CD4-positive, alpha-beta memory T cell (primary cell): ENCODE measurements at regions not wholly inside any gene's neighbourhood (a gene's known extent, or its start where the extent isn't known, plus 50 kb on each side); places are given as distances from the start of the nearest gene placed in this dataset.

ENCODE experiments used
- CTCF ChIA-PET: fragments of 350-600 bp; sonication (Branson Sonifier 250); formaldehyde crosslinking; loops from one replicate; lab custom pipeline; 2021; ENCODE audit warnings: inconsistent platforms; ENCODE audit not compliant: partially characterized antibody; lab: Charles Lee
- POLR2A ChIA-PET: fragments of 350-600 bp; sonication (Branson Sonifier 250); formaldehyde crosslinking; loops from one replicate; lab custom pipeline; 2021; ENCODE audit not compliant: partially characterized antibody; lab: Charles Lee
- DNase-seq, 5 donors: peaks; one replicate each; pipeline versions ENCODE4 v3.0.0 to v3.0.0-alpha.2; 2020 to 2022; ENCODE audit warnings: mixed read lengths in 1 of 5
- H3K27ac ChIP-seq: one replicate; pipeline ENCODE4 v1.7.0; 2013; ENCODE audit warnings: low read depth, low read length
- H3K27me3 ChIP-seq: 2 replicates; pipeline ENCODE4 v1.7.0; 2013; ENCODE audit warnings: mild to moderate bottlenecking, low read length, moderate library complexity; ENCODE audit not compliant: insufficient read depth
- H3K36me3 ChIP-seq: 2 replicates; pipeline ENCODE4 v1.7.0; 2013; ENCODE audit warnings: mild to moderate bottlenecking, low read length, moderate library complexity; ENCODE audit not compliant: insufficient read depth
- H3K4me1 ChIP-seq: 2 replicates; pipeline ENCODE4 v1.7.0; 2013; ENCODE audit warnings: mild to moderate bottlenecking, low read length, moderate library complexity; ENCODE audit not compliant: insufficient read depth
- H3K4me3 ChIP-seq, 2 donors: one replicate each; pipeline ENCODE4 v1.7.0; 2013; ENCODE audit warnings: low read length in 2 of 2, mild to moderate bottlenecking in 1 of 2
- H3K9me3 ChIP-seq, 2 donors: one replicate each; pipeline ENCODE4 v1.7.0; 2013; ENCODE audit warnings: low read length in 2 of 2, control low read depth in 1 of 2; ENCODE audit not compliant: control insufficient read depth in 1 of 2
- H3K27ac Mint-ChIP-seq, 7 donors: one replicate each; pipeline ENCODE4 v1.8.0; 2020 to 2021; ENCODE audit warnings: mixed read lengths in 7 of 7, mild to moderate bottlenecking in 6 of 7, inconsistent platforms in 3 of 7, moderate library complexity in 3 of 7
- H3K27me3 Mint-ChIP-seq, 2 donors: one replicate each; pipeline ENCODE4 v1.8.0; 2020 to 2021; ENCODE audit warnings: mixed read lengths in 2 of 2
- H3K36me3 Mint-ChIP-seq, 2 donors: one replicate each; pipeline ENCODE4 v1.8.0; 2020 to 2021; ENCODE audit warnings: mixed read lengths in 2 of 2, inconsistent platforms in 1 of 2, mild to moderate bottlenecking in 1 of 2
- H3K4me1 Mint-ChIP-seq, 4 donors: one replicate each; pipeline ENCODE4 v1.8.0; 2020 to 2021; ENCODE audit warnings: mixed read lengths in 4 of 4, mild to moderate bottlenecking in 1 of 4
- H3K4me3 Mint-ChIP-seq, 8 donors: one replicate each; pipeline ENCODE4 v1.8.0; 2020 to 2021; ENCODE audit warnings: mixed read lengths in 8 of 8, mild to moderate bottlenecking in 7 of 8, moderate library complexity in 6 of 8, inconsistent platforms in 3 of 8
- H3K9me3 Mint-ChIP-seq, 8 donors: one replicate each; pipeline ENCODE4 v1.8.0; 2020 to 2021; ENCODE audit warnings: mixed read lengths in 8 of 8, mild to moderate bottlenecking in 5 of 8, inconsistent platforms in 3 of 8, moderate library complexity in 1 of 8
- intact Hi-C: fragments of 100-400 bp; cut with micrococcal nuclease; formaldehyde crosslinking; loops from one replicate; pipeline ENCODE4 v1.15.1; 2023

DNA sequence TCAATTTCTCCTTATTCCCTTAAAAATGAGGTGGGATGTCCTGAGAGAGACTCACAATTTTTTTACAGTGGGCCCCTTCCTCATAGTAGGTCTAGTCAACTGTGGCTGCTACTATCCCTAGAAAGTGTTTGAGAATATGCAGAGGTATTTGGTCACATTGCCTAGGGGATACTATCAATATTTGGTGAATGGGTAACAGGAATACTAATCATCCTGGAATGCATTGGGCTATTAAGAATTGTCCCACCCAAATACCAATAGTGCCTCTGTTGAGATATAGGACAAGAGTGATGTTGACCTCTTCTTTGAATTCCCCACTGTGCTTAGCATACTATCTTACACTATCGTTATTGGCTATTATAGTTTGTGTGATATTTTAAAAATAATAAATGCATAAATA lies 389.4 kb downstream of the DIPK2A start:
- H3K36me3 Mint-ChIP-seq, result peaks cover 0 to 2% of the 10 kb centered on the region in 2 donors
- H3K27me3 Mint-ChIP-seq, result no peaks in the 10 kb centered on the region
- no peaks in the 10 kb centered on the region for H3K27me3 ChIP-seq
- DNase-seq, result no peak
- H3K27ac Mint-ChIP-seq, result no peak overlapping the region
- no peaks in the 10 kb centered on the region for H3K4me1 Mint-ChIP-seq
- H3K36me3 ChIP-seq, result no peaks in the 10 kb centered on the region
- H3K4me3 ChIP-seq, result no peak overlapping the region
- no peak overlapping the region for H3K4me3 Mint-ChIP-seq
- peaks cover 1 to 10% (median 7%) of the 10 kb centered on the region in 8 donors for H3K9me3 Mint-ChIP-seq
- no peaks in the 10 kb centered on the region for H3K9me3 ChIP-seq
- ChIA-PET CTCF (no interaction called here), POLR2A (no interaction called here)
- intact Hi-C loops, result no loop called here
- H3K27ac ChIP-seq, result no peak overlapping the region
- no peaks in the 10 kb centered on the region for H3K4me1 ChIP-seq

DNA sequence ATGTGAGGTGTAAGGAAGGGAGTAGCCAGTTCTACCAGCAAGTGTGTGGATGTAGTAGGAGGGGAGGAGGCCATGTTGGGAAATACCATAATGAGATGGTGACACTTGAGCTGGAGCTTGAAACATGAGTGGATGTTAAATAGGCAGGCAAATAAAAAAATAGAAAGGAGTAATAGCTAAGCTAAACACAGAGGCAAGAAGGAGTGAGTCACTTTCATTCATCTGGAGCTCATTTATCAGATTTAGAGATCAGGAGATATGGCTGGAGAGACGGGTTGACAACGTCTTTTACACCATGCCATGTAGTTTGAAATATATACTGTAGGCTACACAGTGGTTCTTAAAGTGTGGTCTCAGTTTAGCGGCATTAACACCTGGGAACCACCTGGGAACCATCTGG lies 390.5 kb downstream of the DIPK2A start:
- H3K27ac ChIP-seq, result no peak overlapping the region
- Mint-ChIP-seq H3K36me3 (peaks cover 0 to 2% of the 10 kb centered on the region in 2 donors), H3K4me3 (no peak overlapping the region), H3K9me3 (peaks cover 3 to 18% (median 11%) of the 10 kb centered on the region in 8 donors), H3K27ac (no peak overlapping the region), H3K4me1 (no peaks in the 10 kb centered on the region), H3K27me3 (no peaks in the 10 kb centered on the region)
- intact Hi-C loops, result no loop called here
- no peaks in the 10 kb centered on the region for H3K9me3 ChIP-seq
- no peaks in the 10 kb centered on the region for H3K27me3 ChIP-seq
- CTCF ChIA-PET, result no interaction called here
- DNase-seq, result no peak
- H3K4me3 ChIP-seq, result no peak overlapping the region
- POLR2A ChIA-PET, result no interaction called here
- H3K36me3 ChIP-seq, result no peaks in the 10 kb centered on the region
- no peaks in the 10 kb centered on the region for H3K4me1 ChIP-seq

DNA sequence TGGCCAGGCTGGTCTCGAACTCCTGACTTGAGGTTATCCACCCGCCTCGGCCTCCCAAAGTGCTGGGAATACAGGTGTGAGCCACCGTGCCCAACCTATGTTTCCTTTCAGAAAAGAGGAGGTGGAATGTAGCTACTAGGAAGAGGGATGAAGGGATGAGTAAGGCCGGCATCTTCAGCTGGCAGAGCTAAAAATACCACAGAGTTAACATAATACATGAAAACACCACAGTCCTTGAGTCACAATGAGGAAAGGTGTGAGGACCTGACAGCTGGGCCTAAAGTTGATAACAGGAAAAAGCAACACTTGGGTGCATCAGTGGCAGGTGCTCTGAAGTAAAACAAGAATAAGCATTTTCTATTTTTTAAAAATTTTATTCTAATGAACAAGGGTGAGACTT lies 392.2 kb downstream of the DIPK2A start:
- Histone ChIP-seq H3K27ac (no peak overlapping the region), H3K27me3 (no peaks in the 10 kb centered on the region), H3K9me3 (no peaks in the 10 kb centered on the region), H3K4me1 (no peaks in the 10 kb centered on the region), H3K4me3 (no peak overlapping the region), H3K36me3 (no peaks in the 10 kb centered on the region)
- Mint-ChIP-seq H3K27ac (no peak overlapping the region), H3K4me3 (no peak overlapping the region), H3K9me3 (peaks cover 7 to 25% (median 19%) of the 10 kb centered on the region in 8 donors), H3K36me3 (peaks cover 0 to 4% of the 10 kb centered on the region in 2 donors), H3K4me1 (no peaks in the 10 kb centered on the region), H3K27me3 (no peaks in the 10 kb centered on the region)
- DNase-seq, result no peak
- CTCF ChIA-PET, result no interaction called here
- POLR2A ChIA-PET, result no interaction called here
- intact Hi-C loops, result no loop called here

DNA sequence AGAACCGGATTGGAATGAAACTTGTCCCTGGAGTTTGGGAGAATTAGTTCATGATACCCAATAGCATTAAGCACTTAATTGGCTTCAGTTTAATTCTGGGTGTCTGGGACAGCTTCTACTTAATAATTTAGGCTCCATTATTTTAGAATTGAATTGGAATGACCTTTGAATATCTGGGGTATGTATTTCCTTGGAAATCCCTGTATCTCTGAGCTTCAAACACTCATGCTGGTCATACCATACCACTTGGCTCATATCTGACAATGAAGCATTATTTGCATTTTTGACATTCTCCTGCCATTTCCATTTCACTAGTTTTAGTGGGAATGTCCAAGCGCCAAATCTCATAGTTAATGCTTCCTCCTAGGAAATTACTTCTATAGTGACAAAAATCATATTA lies 393.1 kb downstream of the DIPK2A start:
- Mint-ChIP-seq H3K9me3 (peaks cover 4 to 33% (median 24%) of the 10 kb centered on the region in 8 donors), H3K36me3 (peaks cover 0 to 4% of the 10 kb centered on the region in 2 donors), H3K27ac (no peak overlapping the region), H3K27me3 (no peaks in the 10 kb centered on the region), H3K4me1 (no peaks in the 10 kb centered on the region), H3K4me3 (no peak overlapping the region)
- Histone ChIP-seq H3K4me3 (no peak overlapping the region), H3K4me1 (no peaks in the 10 kb centered on the region), H3K27ac (no peak overlapping the region), H3K36me3 (no peaks in the 10 kb centered on the region), H3K27me3 (no peaks in the 10 kb centered on the region), H3K9me3 (no peaks in the 10 kb centered on the region)
- ChIA-PET CTCF (no interaction called here), POLR2A (no interaction called here)
- intact Hi-C loops, result no loop called here
- no peak for DNase-seq

DNA sequence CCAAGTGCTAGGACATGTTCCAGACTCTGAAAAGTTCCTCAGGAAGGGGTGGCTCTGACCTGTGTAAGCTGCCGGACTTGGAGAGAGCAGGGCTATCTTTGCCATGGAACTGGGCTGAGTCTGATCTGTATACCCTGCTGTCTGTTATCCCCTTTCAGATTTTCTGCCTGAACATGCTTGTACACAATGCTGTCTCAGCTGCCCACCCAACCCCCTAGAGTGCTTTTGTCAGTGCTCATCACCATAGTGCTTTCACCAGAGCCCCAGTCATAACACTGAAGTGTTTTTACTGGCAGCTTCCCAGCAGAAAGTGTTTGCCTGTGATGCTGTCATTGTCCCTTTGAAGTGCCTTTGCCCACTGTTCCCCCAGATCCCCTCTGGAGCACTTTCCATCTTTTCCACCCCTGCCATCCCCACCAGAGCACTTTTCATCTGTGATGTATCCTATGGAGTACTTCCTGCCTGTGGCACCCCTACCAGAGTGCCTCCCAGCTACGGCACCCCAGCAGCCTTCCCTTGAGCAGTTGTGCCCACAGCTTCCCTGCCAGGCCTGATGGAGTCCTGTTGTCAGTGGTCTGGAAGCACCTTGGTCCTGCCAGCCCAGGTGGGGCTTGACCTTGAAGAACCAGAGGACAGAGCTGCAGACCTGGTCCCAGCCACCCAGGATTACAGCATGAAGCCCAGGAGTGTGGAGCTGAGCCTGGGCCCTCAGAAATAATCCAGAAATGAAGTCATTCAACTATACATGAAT lies 397.7 kb downstream of the DIPK2A start:
- no peaks in the 10 kb centered on the region for H3K4me1 ChIP-seq
- no peaks in the 10 kb centered on the region for H3K27me3 ChIP-seq
- H3K4me3 Mint-ChIP-seq, result no peak overlapping the region
- peaks cover 5 to 42% (median 25%) of the 10 kb centered on the region in 8 donors for H3K9me3 Mint-ChIP-seq
- no peaks in the 10 kb centered on the region for H3K9me3 ChIP-seq
- intact Hi-C loops, result no loop called here
- peaks cover 0 to 4% of the 10 kb centered on the region in 2 donors for H3K36me3 Mint-ChIP-seq
- H3K36me3 ChIP-seq, result no peaks in the 10 kb centered on the region
- CTCF ChIA-PET, result no interaction called here
- H3K27me3 Mint-ChIP-seq, result no peaks in the 10 kb centered on the region
- H3K27ac ChIP-seq, result no peak overlapping the region
- no peak for DNase-seq
- no peak overlapping the region for H3K4me3 ChIP-seq
- POLR2A ChIA-PET, result no interaction called here
- no peaks in the 10 kb centered on the region for H3K4me1 Mint-ChIP-seq
- no peak overlapping the region for H3K27ac Mint-ChIP-seq

DNA sequence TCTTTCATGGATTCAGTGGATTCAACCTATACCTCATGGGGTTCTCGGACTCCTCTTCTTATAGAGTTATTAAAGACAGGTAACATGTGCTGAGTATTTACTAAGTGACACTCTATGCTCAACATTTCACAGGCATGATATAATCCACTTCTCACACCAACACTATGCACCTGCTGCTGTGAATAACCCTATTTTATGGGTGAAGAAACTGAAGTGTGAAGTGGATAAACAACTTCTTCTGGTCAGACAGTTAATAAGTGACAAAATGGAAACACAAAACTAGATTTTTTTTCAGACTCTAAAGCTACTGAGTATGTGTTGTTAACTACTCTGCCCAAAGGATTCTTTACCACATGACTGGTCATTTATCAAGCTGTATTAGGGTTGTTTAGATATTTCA lies 403.5 kb downstream of the DIPK2A start:
- no peaks in the 10 kb centered on the region for H3K36me3 Mint-ChIP-seq
- Histone ChIP-seq H3K9me3 (no peaks in the 10 kb centered on the region), H3K4me3 (no peak overlapping the region), H3K4me1 (no peaks in the 10 kb centered on the region), H3K27ac (no peak overlapping the region), H3K36me3 (no peaks in the 10 kb centered on the region), H3K27me3 (no peaks in the 10 kb centered on the region)
- H3K27ac Mint-ChIP-seq, result no peak overlapping the region
- H3K27me3 Mint-ChIP-seq, result no peaks in the 10 kb centered on the region
- POLR2A ChIA-PET, result no interaction called here
- H3K4me3 Mint-ChIP-seq, result no peak overlapping the region
- no peaks in the 10 kb centered on the region for H3K4me1 Mint-ChIP-seq
- H3K9me3 Mint-ChIP-seq, result peaks cover 0 to 31% (median 11%) of the 10 kb centered on the region in 8 donors
- CTCF ChIA-PET, result no interaction called here
- DNase-seq, result no peak
- intact Hi-C loops, result no loop called here

DNA sequence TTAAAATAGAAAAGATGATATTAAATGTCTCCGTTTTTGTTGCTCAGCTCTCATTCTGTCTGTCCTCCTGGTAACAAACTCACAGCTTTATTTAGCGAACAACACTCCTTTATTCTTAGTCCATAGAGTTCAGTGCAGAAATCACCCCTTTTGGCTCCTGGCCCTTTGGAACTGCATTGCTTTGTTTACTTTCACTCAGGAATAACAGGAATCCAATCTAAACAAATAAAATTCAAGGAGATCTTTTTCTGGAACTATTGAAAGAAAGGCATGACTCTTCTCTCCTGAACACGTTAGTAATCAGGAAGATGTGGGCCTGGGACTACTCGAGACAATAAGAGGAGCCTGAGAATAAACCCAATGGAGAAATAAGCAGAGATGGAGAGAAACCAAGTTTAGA lies 409.2 kb downstream of the DIPK2A start:
- Histone ChIP-seq H3K9me3 (no peaks in the 10 kb centered on the region), H3K27ac (no peak overlapping the region)
- intact Hi-C loops, result no loop called here

More for the DNA sequence above, 409.2 kb downstream of the DIPK2A start:
- H3K4me3 ChIP-seq, result no peak overlapping the region
- no peak overlapping the region for H3K4me3 Mint-ChIP-seq
- ChIA-PET POLR2A (no interaction called here), CTCF (no interaction called here)
- H3K4me1 ChIP-seq, result no peaks in the 10 kb centered on the region
- H3K36me3 ChIP-seq, result no peaks in the 10 kb centered on the region
- H3K36me3 Mint-ChIP-seq, result no peaks in the 10 kb centered on the region
- H3K27me3 ChIP-seq, result no peaks in the 10 kb centered on the region
- peaks cover 0 to 13% (median 4%) of the 10 kb centered on the region in 8 donors for H3K9me3 Mint-ChIP-seq
- H3K27me3 Mint-ChIP-seq, result no peaks in the 10 kb centered on the region
- no peaks in the 10 kb centered on the region for H3K4me1 Mint-ChIP-seq
- H3K27ac Mint-ChIP-seq, result no peak overlapping the region
- no peak for DNase-seq
